HEK293T (cell line): ENCODE measurements at regions not wholly inside any gene's neighbourhood (a gene's known extent, or its start where the extent isn't known, plus 50 kb on each side); places are given as distances from the start of the nearest gene placed in this dataset.
"Not testable (repeated sequence)": the region's sequence is repeated elsewhere in the genome, so short reads cannot be mapped to it uniquely, and the experiment has no call there.

ENCODE experiments used
- CTCF ChIA-PET: fragments of 350-600 bp; formaldehyde crosslinking; extraction: SDS; loops from one replicate; lab custom pipeline; 2021; ENCODE audit warnings: antibody characterized with exemption, inconsistent platforms; lab: Yijun Ruan, JAX
- POLR2A ChIA-PET: fragments of 350-600 bp; formaldehyde crosslinking; extraction: SDS; loops from one replicate; lab custom pipeline; 2020; ENCODE audit warnings: antibody characterized with exemption, inconsistent platforms; lab: Yijun Ruan, JAX
- DNase-seq: peaks from one replicate; pipeline ENCODE4 v3.0.0; 2012; ENCODE audit warnings: mixed read lengths; ENCODE audit errors: extremely low spot score
- ARNT ChIP-seq: fragments of 450-650 bp; IDR thresholded peaks from 2 replicates; pipeline ENCODE4 v1.6.1; 2017; ENCODE audit warnings: mild to moderate bottlenecking
- BHLHE40 ChIP-seq: fragments of 450-650 bp; IDR thresholded peaks from 2 replicates; pipeline ENCODE4 v1.6.1; 2016; ENCODE audit warnings: mild to moderate bottlenecking, moderate library complexity, borderline replicate concordance
- CTBP1 ChIP-seq: fragments of 450-650 bp; IDR thresholded peaks from 2 replicates; pipeline ENCODE4 v1.6.1; 2016; ENCODE audit warnings: borderline replicate concordance
- ELF4 ChIP-seq: fragments of 450-650 bp; IDR thresholded peaks from 2 replicates; pipeline ENCODE4 v1.6.1; 2017; ENCODE audit warnings: antibody characterized with exemption
- FOXA1 ChIP-seq: fragments of 450-650 bp; IDR thresholded peaks from 2 replicates; pipeline ENCODE4 v1.6.1; 2016; ENCODE audit warnings: mild to moderate bottlenecking
- FOXK2 ChIP-seq: fragments of 450-650 bp; IDR thresholded peaks from 2 replicates; pipeline ENCODE4 v1.6.1; 2016; ENCODE audit warnings: mild to moderate bottlenecking
- FOXM1 ChIP-seq: fragments of 450-650 bp; IDR thresholded peaks from 2 replicates; pipeline ENCODE4 v1.6.1; 2017; ENCODE audit warnings: mild to moderate bottlenecking, borderline replicate concordance
- HDGF ChIP-seq: fragments of 450-650 bp; IDR thresholded peaks from 2 replicates; pipeline ENCODE4 v1.6.1; 2017; ENCODE audit warnings: antibody characterized with exemption, borderline replicate concordance
- L3MBTL2 ChIP-seq: fragments of 450-650 bp; conservative IDR thresholded peaks from 2 replicates; pipeline ENCODE4 v1.6.1; 2016; ENCODE audit warnings: mild to moderate bottlenecking
- LEF1 ChIP-seq: fragments of 450-650 bp; IDR thresholded peaks from 2 replicates; pipeline ENCODE4 v1.6.1; 2017; ENCODE audit warnings: mild to moderate bottlenecking, borderline replicate concordance
- NFRKB ChIP-seq: fragments of 450-650 bp; IDR thresholded peaks from 2 replicates; pipeline ENCODE4 v1.6.1; 2016; ENCODE audit warnings: mild to moderate bottlenecking, moderate library complexity
- SP1 ChIP-seq: fragments of 450-650 bp; IDR thresholded peaks from 2 replicates; pipeline ENCODE4 v1.6.1; 2017
- SUZ12 ChIP-seq: fragments of 450-650 bp; IDR thresholded peaks from 2 replicates; pipeline ENCODE4 v1.6.1; 2016; ENCODE audit warnings: mild to moderate bottlenecking
- TARDBP ChIP-seq: fragments of 450-650 bp; IDR thresholded peaks from 2 replicates; pipeline ENCODE4 v1.6.1; 2016
- ZNF384 ChIP-seq: fragments of 450-650 bp; IDR thresholded peaks from 2 replicates; pipeline ENCODE4 v1.6.1; 2016
- TF ChIP-seq, protein P1 (sequence below): fragments of 450-650 bp; IDR thresholded peaks from 2 replicates; pipeline ENCODE4 v1.6.1; 2016

DNA sequence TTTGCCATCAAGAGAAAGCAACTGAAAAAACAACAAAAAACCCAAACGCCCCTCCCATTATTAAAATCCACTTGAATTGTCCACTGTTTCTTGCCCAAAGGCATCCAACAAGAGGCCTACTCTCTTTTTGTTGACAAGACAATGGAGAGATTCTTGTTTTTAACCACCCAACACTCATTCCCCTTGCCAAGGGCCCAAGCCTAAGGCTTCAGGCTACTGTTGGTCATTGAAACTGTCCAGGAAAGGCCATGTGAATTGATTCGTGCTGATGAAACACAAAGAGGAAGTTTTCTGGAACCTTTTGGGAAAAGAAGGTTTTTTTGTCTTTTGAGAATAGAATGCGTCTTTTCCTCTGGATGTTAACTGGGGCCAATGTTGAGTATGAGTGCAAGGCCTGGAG is 157.4 kb upstream of the PFN2 start:
- TF ChIP-seq SP1 (no peak), HDGF (no peak), L3MBTL2 (no peak), FOXM1 (no peak), LEF1 (no peak), FOXK2 (no peak), CTBP1 (no peak), NFRKB (no peak), SUZ12 (no peak), ELF4 (no peak), ARNT (no peak), BHLHE40 (no peak), TARDBP (no peak), ZNF384 (no peak), FOXA1 (no peak)
- TF ChIP-seq, protein P1, sequence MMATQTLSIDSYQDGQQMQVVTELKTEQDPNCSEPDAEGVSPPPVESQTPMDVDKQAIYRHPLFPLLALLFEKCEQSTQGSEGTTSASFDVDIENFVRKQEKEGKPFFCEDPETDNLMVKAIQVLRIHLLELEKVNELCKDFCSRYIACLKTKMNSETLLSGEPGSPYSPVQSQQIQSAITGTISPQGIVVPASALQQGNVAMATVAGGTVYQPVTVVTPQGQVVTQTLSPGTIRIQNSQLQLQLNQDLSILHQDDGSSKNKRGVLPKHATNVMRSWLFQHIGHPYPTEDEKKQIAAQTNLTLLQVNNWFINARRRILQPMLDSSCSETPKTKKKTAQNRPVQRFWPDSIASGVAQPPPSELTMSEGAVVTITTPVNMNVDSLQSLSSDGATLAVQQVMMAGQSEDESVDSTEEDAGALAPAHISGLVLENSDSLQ, result no peak
- DNase-seq, result no peak
- CTCF ChIA-PET, result no interaction called here
- POLR2A ChIA-PET, result no interaction called here

DNA sequence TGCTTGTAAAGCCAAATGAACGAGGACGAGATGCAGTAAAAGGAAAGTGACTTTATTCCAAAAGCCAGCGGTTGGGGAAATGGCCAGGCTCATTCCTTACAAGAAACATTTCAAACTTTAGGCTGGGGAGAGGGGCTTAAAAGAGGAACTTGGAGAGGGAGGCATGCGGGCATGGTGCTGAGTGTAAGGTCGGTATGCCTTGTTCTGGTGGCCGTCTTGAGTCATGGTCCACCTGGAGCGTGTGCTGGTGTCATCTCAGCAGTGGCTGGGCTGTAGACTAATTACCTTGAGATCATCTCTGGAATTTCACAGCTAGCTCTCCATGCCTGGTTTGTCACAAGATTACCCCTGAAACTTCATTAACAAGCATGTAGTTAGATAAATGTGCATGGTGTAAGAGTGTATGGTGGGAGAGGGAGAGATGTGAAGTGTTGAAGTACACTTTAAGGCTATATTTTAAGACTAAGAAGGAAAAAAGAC is 156.4 kb upstream of the PFN2 start:
- CTCF ChIA-PET, result no interaction called here
- POLR2A ChIA-PET, result no interaction called here
- DNase-seq, result no peak
- TF ChIP-seq BHLHE40, result no peak

DNA sequence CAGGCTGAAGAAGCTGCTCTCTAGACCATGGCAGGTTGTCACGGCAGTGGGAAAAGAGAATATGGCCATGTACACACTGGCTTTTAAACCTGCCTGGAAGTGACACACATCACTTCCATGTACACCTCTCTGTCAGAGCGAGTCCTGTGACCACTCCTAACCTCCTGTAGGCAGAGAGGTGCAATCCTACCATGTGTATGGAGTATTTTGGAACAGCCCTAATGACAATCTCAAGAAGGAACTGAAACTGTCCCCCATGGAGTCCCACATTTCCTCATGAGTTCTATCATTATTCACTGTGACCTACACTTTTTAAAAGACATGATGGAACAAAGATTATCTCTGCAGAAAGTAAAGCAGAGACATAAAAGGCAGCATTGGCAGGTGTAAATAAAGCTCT is 153.4 kb upstream of the PFN2 start:
- ChIA-PET POLR2A (no interaction called here), CTCF (interaction anchor here (1.0 kb wide), 1 partner anchor 11 kb away, joined by 3 read pairs; no protein-coding TSS in a partner anchor)
- no peak for DNase-seq
- TF ChIP-seq NFRKB (no peak), FOXM1 (no peak), ARNT (no peak), TARDBP (no peak), BHLHE40 (no peak), HDGF (no peak), LEF1 (no peak), FOXA1 (no peak), ZNF384 (no peak), CTBP1 (no peak)
- TF ChIP-seq, protein P1, result no peak

DNA sequence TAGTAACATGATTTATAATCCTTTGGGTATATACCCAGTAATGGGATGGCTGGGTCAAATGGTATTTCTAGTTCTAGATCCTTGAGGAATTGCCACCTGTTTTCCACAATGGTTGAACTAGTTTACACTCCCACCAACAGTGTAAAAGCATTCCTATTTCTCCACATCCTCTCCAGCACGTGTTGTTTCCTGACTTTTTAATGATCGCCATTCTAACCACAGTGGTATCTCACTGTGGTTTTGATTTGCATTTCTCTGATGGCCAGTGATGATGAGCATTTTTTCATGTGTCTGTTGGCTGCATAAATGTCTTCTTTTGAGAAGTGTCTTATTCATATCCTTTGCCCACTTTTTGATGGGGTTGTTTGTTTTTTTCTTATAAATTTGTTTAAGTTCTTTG is 152.6 kb upstream of the PFN2 start:
- POLR2A ChIA-PET, CTCF ChIA-PET, DNase-seq: not testable (repeated sequence)

DNA sequence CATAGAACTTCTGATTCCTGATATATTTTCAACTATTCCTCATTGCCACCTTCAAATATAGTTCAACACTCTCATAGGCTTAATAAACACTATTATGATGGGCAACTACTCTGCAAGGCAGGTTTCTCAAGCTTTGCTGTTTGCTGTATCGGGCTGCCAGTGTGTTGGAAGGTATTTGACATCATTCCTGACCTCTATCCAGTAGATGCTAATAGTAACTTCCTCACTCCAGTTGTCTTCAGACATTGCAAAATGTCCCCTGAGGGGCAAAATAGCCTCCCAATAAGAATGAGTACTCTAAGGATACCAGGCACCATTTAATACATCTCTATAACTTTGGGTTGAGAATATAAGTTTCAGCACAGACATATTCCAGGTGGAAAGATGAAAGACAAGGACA is 147.5 kb upstream of the PFN2 start:
- POLR2A ChIA-PET, result no interaction called here
- no peak for DNase-seq
- CTCF ChIA-PET, result no interaction called here
- TF ChIP-seq, protein P1, result no peak
- TF ChIP-seq ZNF384 (no peak), ARNT (no peak), FOXM1 (no peak), CTBP1 (no peak), ELF4 (no peak), L3MBTL2 (no peak), LEF1 (no peak), SUZ12 (no peak), FOXA1 (no peak), HDGF (no peak), SP1 (no peak), FOXK2 (no peak), NFRKB (no peak), BHLHE40 (no peak), TARDBP (no peak)

DNA sequence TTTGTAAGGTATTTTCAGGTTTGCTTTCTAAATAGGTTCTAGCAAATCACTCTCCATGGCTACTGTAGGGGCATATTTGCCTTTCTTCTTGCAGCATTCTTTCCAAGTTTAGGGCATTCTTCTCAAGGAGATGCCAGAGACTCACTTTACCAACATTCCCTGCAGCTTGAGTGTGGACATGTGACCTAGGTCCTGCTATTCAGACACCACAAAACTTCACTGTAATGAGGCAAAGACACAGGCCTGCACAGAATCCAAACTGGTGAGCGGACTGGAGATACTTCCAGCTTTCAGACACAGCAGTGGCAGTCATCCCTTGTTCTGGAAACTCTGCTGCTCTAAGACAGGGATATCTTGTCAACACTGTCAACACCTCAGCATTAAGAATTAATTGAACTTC is 146.4 kb upstream of the PFN2 start:
- no peak for DNase-seq
- POLR2A ChIA-PET, result no interaction called here
- CTCF ChIA-PET, result no interaction called here
- TF ChIP-seq HDGF, result no peak

DNA sequence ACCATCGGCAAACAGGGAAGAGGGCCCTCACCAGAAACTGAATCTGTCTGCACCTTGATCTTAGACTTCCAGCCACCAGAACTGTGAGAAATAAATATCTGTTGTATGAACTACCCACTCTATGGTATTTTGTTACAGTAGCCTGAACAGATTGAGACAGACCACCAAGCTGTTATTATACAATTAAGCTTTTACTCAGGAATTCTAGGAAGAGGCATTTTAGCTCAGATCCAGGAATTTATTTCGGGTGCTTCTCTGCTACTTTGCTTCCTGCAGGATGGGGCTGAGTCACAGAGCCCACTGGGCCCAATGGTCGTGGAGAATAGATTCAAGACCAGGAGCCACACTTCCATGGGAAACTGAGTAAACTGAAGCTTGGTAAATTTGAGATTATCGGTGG is 145.5 kb upstream of the PFN2 start:
- no peak for DNase-seq
- TF ChIP-seq BHLHE40 (no peak), FOXM1 (no peak), LEF1 (no peak), HDGF (no peak), TARDBP (no peak), ZNF384 (no peak), FOXA1 (no peak), CTBP1 (no peak), NFRKB (no peak), FOXK2 (no peak), ARNT (no peak), ELF4 (no peak)
- TF ChIP-seq, protein P1, result no peak
- CTCF ChIA-PET, result interaction anchor here (1.0 kb wide), 1 partner anchor 14 kb away, joined by 3 read pairs; no protein-coding TSS in a partner anchor
- POLR2A ChIA-PET, result no interaction called here
